Neutrophil (primary cell): ENCODE measurements at regions not wholly inside any gene's neighbourhood (a gene's known extent, or its start where the extent isn't known, plus 50 kb on each side); places are given as distances from the start of the nearest gene placed in this dataset.

Source experiments
- H3K27ac ChIP-seq: fragments of 200-600 bp; sonication (generic); 2 replicates; pipeline ENCODE4 v1.5.1; 2016; ENCODE audit warnings: mild to moderate bottlenecking, moderate library complexity
- H3K27me3 ChIP-seq: fragments of 200-600 bp; sonication (generic); 2 replicates; pipeline ENCODE4 v1.6.0; 2016; ENCODE audit warnings: mild to moderate bottlenecking
- H3K36me3 ChIP-seq: fragments of 200-600 bp; sonication (generic); 2 replicates; pipeline ENCODE4 v1.5.1; 2017
- H3K4me1 ChIP-seq, 2 experiments: fragments of 200-600 bp in 1 of 2; sonication (generic) in 1 of 2; 1 replicate in 1 of 2; 2 replicates in 1 of 2; pipeline versions ENCODE4 v1.5.1 to v1.6.1; 2013 to 2016; ENCODE audit warnings: low read depth in 1 of 2, low read length in 1 of 2, mild to moderate bottlenecking in 1 of 2, moderate library complexity in 1 of 2; ENCODE audit not compliant: control insufficient read depth in 1 of 2, insufficient read depth in 1 of 2
- H3K4me3 ChIP-seq, 2 experiments: fragments of 200-600 bp in 1 of 2; sonication (generic) in 1 of 2; 1 replicate in 1 of 2; 2 replicates in 1 of 2; pipeline ENCODE4 v1.5.1; 2013 to 2016; ENCODE audit warnings: low read depth in 1 of 2, low read length in 1 of 2, mild to moderate bottlenecking in 1 of 2, moderate library complexity in 1 of 2
- H3K9me3 ChIP-seq: fragments of 200-600 bp; sonication (generic); 2 replicates; pipeline ENCODE4 v1.5.1; 2016
- TF ChIP-seq, protein P1 (sequence below): fragments of 200-600 bp; sonication (generic); IDR thresholded peaks from 2 replicates; pipeline ENCODE4 v1.5.1; 2016; ENCODE audit warnings: antibody characterized with exemption

DNA sequence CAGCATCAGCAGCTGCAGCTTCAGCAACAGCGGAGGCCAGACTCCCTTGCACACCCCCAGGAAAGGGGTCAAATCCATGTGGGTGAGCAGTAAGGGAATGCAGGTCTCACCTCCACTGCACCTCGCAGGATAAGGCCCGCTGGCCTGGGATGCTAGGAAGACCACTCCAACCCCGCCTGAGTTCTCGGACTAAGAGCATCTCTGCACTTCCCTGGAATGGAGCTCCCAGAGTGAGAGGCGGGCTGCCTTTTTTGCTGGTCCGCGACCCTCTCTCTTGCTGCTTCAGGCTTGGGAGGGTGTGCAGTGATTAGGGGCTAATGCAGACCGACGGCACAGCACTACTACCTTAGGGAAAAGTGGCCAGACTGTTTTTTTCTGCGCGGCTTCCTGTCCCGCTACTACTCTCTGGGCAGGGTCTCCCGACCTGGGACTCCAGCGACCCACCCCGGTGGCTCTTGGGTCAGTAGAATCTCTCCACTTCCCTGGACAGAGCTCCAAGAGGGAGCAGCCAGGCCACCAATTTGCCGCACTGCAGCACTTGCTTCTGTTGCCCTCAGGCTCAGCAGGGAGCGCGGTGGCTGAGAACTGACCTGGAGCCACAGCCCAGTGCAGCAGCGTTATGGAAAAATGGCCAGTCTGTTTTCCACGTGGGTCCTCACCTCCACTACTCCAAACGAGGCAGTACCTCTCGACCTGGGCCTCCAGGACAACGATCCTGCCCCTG is 480.4 kb downstream of the CDH8 start:
- Histone ChIP-seq H3K9me3 (no peaks in the 10 kb centered on the region), H3K27ac (no peak overlapping the region), H3K4me1 (no peaks in the 10 kb centered on the region), H3K36me3 (no peaks in the 10 kb centered on the region), H3K4me3 (no peak overlapping the region), H3K27me3 (no peaks in the 10 kb centered on the region)
- TF ChIP-seq, protein P1, sequence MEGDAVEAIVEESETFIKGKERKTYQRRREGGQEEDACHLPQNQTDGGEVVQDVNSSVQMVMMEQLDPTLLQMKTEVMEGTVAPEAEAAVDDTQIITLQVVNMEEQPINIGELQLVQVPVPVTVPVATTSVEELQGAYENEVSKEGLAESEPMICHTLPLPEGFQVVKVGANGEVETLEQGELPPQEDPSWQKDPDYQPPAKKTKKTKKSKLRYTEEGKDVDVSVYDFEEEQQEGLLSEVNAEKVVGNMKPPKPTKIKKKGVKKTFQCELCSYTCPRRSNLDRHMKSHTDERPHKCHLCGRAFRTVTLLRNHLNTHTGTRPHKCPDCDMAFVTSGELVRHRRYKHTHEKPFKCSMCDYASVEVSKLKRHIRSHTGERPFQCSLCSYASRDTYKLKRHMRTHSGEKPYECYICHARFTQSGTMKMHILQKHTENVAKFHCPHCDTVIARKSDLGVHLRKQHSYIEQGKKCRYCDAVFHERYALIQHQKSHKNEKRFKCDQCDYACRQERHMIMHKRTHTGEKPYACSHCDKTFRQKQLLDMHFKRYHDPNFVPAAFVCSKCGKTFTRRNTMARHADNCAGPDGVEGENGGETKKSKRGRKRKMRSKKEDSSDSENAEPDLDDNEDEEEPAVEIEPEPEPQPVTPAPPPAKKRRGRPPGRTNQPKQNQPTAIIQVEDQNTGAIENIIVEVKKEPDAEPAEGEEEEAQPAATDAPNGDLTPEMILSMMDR = no peak

DNA sequence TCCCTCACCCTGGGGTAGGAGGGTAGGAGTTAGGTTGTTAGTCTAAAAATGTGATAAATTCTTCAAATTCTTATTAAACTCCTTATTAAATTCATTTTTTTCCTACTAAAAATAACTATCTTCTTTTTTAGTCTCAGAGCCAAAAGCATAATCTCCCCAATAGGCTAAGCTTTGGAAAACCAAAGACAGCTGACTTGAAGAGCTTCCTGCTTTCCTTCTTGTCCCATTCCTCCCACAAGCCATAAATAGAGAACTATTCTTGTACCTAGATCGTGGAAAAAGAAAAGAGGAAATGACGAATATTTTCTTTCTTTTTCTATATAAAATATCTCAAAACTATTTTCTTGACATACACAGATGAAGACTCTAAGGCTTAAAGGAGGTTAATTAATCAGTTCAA is 486.9 kb downstream of the CDH8 start:
- Histone ChIP-seq H3K27ac (no peak overlapping the region), H3K27me3 (no peaks in the 10 kb centered on the region), H3K4me1 (no peaks in the 10 kb centered on the region), H3K9me3 (no peaks in the 10 kb centered on the region), H3K4me3 (no peak overlapping the region), H3K36me3 (no peaks in the 10 kb centered on the region)
- TF ChIP-seq, protein P1 = no peak

DNA sequence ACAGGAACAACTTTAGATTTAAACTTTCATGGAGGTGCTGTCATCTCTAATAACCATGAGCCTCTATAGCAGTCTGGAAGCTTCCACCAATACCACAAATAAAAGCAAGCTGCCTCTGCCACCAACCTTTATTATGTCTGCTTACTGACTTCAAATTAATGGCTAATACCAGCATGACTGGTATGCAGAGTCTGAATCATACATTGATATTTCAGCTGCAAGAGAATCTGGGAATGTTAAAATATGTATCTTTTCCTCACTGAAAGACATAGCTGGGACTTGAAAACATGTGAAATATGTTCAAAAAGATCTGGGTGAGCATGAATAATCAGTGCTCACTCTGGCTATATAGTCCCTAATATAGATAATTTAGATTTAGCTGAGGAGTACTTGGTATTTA is 488.6 kb downstream of the CDH8 start:
- Histone ChIP-seq H3K36me3 (no peaks in the 10 kb centered on the region), H3K9me3 (no peaks in the 10 kb centered on the region), H3K27me3 (no peaks in the 10 kb centered on the region), H3K4me3 (no peak overlapping the region), H3K27ac (no peak overlapping the region), H3K4me1 (no peaks in the 10 kb centered on the region)
- TF ChIP-seq, protein P1 = no peak

DNA sequence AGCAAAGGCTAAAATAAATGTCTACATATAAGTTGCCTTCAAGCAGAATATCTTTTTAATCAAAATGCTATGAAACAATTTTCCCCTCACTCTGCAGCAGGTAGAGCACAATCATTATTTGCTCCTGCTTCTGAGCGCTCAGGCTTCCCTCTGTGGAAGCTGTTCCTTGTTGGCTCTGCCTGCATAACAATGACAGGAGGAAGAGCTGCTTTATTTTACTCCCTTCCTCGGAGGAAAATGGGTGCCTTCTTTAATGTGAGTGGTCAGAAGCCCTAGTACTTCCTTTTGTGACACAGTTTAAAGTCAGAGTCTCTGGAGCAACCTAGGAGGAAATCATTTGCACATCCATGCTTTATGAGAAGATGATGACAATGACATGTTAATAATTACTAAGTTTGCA is 492.1 kb downstream of the CDH8 start:
- no peaks in the 10 kb centered on the region for H3K4me1 ChIP-seq
- TF ChIP-seq, protein P1 = no peak
- H3K4me3 ChIP-seq = no peak overlapping the region

DNA sequence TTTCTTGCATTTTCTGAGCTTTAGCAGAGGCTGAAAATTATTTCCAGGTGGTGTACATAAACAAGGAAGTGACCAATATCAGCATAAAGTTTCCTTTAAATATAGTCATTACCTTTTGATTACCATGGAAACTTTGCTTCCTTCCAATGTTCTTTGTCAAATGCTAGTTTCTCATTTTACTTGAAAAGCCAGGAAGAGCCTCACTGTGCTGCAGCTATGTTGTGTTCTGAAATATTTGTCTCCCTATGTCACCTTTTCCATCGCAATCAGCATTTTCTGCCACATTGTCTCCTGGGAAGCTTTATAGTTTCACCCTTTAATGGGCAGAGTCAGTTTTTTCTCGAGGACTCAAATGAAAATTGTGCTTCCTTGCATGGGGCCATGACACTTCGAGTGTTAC is 496.0 kb downstream of the CDH8 start:
- Histone ChIP-seq H3K27ac (no peak overlapping the region), H3K4me3 (no peak overlapping the region), H3K4me1 (no peaks in the 10 kb centered on the region), H3K27me3 (no peaks in the 10 kb centered on the region), H3K36me3 (no peaks in the 10 kb centered on the region), H3K9me3 (no peaks in the 10 kb centered on the region)
- TF ChIP-seq, protein P1 = no peak

More for the DNA sequence above, 492.1 kb downstream of the CDH8 start:
- Histone ChIP-seq H3K9me3 (no peaks in the 10 kb centered on the region), H3K27me3 (no peaks in the 10 kb centered on the region), H3K36me3 (no peaks in the 10 kb centered on the region), H3K27ac (no peak overlapping the region)
